ENCODE measurements at regions not wholly inside any gene's neighbourhood (a gene's known extent, or its start where the extent isn't known, plus 50 kb on each side); places are given as distances from the start of the nearest gene placed in this dataset.

DNA sequence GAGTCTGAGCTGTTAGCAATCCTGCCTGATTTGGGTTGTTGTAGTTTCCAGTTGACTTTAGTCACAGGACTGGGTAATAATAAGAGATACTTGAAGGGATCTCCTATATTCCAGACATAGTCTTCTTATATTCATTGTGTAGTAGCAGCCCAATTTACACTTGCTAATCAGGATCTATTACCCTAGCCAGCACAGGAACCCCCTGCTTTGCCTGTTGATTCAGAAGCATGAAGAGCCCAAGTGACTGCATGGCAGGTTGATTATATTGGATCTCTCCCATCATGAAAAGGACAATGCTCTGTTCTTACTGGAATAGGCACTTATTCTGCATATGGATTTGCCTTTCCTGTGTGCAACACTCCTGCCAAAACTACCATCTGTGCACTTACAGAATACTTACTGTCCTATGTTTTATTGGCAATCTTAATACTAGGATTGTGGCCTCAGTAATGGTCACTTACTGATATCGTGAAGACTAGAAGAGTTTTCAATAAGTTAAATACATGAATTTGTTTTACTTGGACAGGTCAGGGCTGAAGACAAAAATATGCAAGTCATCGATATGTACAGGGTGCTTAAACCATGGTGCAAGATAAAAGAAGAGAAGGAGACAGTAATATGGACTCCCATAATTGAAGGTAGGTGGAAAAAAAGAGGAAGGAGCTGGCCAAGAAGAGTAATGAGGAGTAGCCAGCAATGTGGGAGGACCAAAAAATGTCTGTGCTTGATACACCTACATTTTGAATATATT lies 304.1 kb downstream of the MCTP2 start:
- H3K27ac ChIP-seq (ENCODE audit: low read length), result no peak overlapping the region
- no peak overlapping the region for H3K9ac ChIP-seq (ENCODE audit: low read depth, low read length)
- no peaks in the 10 kb centered on the region for H3K27me3 ChIP-seq (ENCODE audit: insufficient read depth, low read length)
- H3K4me1 ChIP-seq (ENCODE audit: insufficient read depth, low read length), result peaks cover 11% of the 10 kb centered on the region
- no peaks in the 10 kb centered on the region for H3K36me3 ChIP-seq (ENCODE audit: insufficient read depth, low read depth, low read length)
- H3K9me3 ChIP-seq (ENCODE audit: insufficient read depth, low read depth, low read length), result no peaks in the 10 kb centered on the region
- H3K4me3 ChIP-seq (ENCODE audit: low read length), result no peak overlapping the region

DNA sequence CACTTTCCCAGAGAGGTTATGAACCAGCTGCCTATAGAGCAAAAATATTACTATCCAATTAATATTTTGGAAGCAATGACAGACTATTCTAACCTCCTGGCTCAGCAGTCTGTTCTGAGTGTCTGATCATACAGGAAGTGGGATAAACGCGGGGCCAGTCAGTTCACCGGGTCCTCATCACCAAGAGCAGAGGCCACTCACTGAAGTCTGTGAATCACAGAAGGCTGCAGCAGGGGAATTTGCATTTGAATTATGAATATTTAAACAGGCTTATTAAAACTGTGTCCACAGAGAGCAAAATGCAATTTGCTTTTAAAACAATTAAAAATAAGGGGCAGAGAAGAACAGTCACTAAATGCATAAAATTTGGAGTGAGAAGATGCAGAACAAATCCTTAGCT lies 305.2 kb downstream of the MCTP2 start:
- Histone ChIP-seq H3K9me3 (ENCODE audit: insufficient read depth, low read depth, low read length) (no peaks in the 10 kb centered on the region), H3K27ac (ENCODE audit: low read length) (no peak overlapping the region), H3K4me1 (ENCODE audit: insufficient read depth, low read length) (peaks cover 11% of the 10 kb centered on the region), H3K27me3 (ENCODE audit: insufficient read depth, low read length) (no peaks in the 10 kb centered on the region), H3K36me3 (ENCODE audit: insufficient read depth, low read depth, low read length) (no peaks in the 10 kb centered on the region), H3K4me3 (ENCODE audit: low read length) (no peak overlapping the region), H3K9ac (ENCODE audit: low read depth, low read length) (no peak overlapping the region)

DNA sequence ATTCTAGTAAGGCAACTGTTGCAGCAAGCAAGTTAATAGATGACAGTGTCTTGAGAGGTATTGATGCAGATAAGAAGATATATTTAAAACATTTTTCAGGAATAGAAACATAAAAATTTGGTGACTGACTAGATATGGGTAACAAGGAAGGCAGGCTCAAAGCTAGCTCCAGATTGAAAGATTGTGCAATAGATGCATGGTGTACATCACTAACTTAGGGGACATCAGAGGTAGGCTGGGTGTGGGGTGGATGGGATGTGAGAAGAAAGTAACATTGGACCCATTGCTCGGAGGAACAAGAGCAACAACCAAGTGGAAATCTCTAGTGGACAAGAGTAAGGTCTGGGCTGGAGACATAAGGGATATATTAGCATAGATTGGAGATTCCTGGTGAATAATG lies 306.9 kb downstream of the MCTP2 start:
- Histone ChIP-seq H3K9ac (ENCODE audit: low read depth, low read length) (no peak overlapping the region), H3K27me3 (ENCODE audit: insufficient read depth, low read length) (no peaks in the 10 kb centered on the region), H3K9me3 (ENCODE audit: insufficient read depth, low read depth, low read length) (no peaks in the 10 kb centered on the region), H3K4me3 (ENCODE audit: low read length) (no peak overlapping the region), H3K27ac (ENCODE audit: low read length) (no peak overlapping the region), H3K4me1 (ENCODE audit: insufficient read depth, low read length) (peaks cover 3% of the 10 kb centered on the region), H3K36me3 (ENCODE audit: insufficient read depth, low read depth, low read length) (no peaks in the 10 kb centered on the region)

DNA sequence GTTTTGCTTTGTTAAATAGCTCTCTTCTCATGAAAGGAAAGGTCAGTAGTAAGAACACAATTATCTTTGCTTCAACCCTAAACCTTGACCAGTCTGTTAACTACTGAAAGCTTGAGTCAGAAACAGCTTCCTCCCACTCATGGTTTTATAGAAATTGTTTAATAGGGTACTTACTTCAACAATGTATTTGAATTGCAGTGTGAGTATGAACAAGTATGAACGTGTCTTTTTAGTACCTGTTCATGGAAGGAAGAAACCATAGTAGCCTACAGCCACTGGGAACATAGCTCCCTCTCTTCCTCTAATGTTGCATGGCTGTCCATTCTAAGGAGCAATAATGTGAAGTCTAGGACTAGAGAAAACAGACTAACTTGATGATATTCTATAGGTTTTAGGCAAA lies 311.0 kb downstream of the MCTP2 start:
- no peaks in the 10 kb centered on the region for H3K27me3 ChIP-seq (ENCODE audit: insufficient read depth, low read length)
- H3K4me1 ChIP-seq (ENCODE audit: insufficient read depth, low read length), result no peaks in the 10 kb centered on the region
- H3K36me3 ChIP-seq (ENCODE audit: insufficient read depth, low read depth, low read length), result no peaks in the 10 kb centered on the region
- no peak overlapping the region for H3K9ac ChIP-seq (ENCODE audit: low read depth, low read length)
- no peak overlapping the region for H3K4me3 ChIP-seq (ENCODE audit: low read length)
- no peaks in the 10 kb centered on the region for H3K9me3 ChIP-seq (ENCODE audit: insufficient read depth, low read depth, low read length)
- H3K27ac ChIP-seq (ENCODE audit: low read length), result no peak overlapping the region

DNA sequence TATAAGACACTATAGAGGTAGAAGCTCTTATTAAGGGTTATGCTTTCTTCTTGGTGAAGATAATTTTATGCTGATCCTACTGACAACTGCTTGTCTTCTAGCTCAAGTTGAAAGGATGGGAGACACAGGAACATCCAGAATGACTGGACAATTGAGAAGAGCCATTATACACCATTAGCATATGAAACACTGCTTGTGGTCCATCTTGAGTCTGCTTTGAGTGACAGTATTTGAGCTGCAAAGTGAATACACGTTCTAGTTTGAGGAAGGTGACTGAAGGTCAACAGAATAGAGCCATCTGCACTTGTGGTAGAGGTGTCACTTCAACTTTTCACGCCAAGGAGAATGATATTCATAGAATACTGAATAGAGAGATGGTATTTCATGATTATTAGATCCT lies 315.4 kb downstream of the MCTP2 start:
- no peaks in the 10 kb centered on the region for H3K36me3 ChIP-seq (ENCODE audit: insufficient read depth, low read depth, low read length)
- H3K4me3 ChIP-seq (ENCODE audit: low read length), result no peak overlapping the region
- H3K27me3 ChIP-seq (ENCODE audit: insufficient read depth, low read length), result no peaks in the 10 kb centered on the region
- H3K27ac ChIP-seq (ENCODE audit: low read length), result no peak overlapping the region
- H3K9me3 ChIP-seq (ENCODE audit: insufficient read depth, low read depth, low read length), result no peaks in the 10 kb centered on the region
- no peak overlapping the region for H3K9ac ChIP-seq (ENCODE audit: low read depth, low read length)
- no peaks in the 10 kb centered on the region for H3K4me1 ChIP-seq (ENCODE audit: insufficient read depth, low read length)

DNA sequence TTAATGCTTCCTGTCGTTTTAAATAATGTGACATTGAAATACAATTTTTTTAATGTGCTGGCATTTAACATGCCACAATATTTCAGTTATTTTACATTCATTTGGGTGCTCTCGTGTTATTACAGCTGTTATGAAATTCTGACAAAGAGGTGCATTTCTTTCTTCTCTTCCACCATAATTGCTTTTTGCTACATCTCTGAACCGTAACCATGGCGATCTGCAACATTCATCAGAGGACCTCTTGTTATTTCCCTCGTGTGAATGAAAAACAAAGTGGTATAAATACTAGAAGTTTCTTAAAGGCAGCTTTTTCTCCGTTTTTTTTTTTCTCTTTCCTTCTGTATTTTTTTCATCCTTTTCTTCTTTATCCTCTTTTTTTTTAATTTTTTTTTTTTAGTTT lies 316.4 kb downstream of the MCTP2 start:
- no peaks in the 10 kb centered on the region for H3K36me3 ChIP-seq (ENCODE audit: insufficient read depth, low read depth, low read length)
- H3K4me1 ChIP-seq (ENCODE audit: insufficient read depth, low read length), result no peaks in the 10 kb centered on the region

DNA sequence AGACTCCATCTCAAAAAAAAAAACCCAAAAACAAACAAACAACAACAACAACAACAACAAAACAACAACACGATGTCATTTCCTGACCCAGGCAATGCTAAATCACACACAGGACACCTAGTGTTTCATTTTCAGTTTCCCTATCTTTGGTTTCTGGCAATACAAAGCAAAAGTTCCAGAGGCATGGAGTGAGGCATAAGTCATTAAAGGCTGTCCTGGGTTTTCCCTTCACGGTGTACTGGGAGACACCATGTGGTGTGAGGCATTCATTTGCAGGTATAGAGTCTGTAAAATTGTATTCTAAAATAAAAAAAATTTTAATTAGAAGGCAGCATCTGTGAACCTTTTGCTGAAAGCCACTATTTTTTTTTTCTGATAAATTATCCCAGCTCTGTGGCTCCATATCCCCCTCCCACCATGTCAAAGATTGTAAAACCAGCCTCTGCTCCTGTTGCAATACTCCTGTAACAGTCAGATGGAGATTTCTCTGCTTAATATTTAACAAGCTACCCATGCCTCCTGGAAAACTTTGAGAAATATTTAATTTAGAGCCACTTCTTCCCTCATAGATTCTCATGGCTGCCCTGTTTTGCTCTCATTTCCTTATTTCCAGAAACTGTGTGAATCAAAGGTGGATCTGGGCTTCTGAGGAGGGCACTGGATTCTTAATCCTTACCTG lies 324.6 kb downstream of the MCTP2 start:
- Histone ChIP-seq H3K27ac (ENCODE audit: low read length) (no peak overlapping the region), H3K36me3 (ENCODE audit: insufficient read depth, low read depth, low read length) (no peaks in the 10 kb centered on the region), H3K4me3 (ENCODE audit: low read length) (no peak overlapping the region), H3K9ac (ENCODE audit: low read depth, low read length) (no peak overlapping the region), H3K4me1 (ENCODE audit: insufficient read depth, low read length) (no peaks in the 10 kb centered on the region), H3K9me3 (ENCODE audit: insufficient read depth, low read depth, low read length) (no peaks in the 10 kb centered on the region), H3K27me3 (ENCODE audit: insufficient read depth, low read length) (no peaks in the 10 kb centered on the region)

More for the DNA sequence above, 316.4 kb downstream of the MCTP2 start:
- no peak overlapping the region for H3K27ac ChIP-seq (ENCODE audit: low read length)
- H3K9ac ChIP-seq (ENCODE audit: low read depth, low read length), result no peak overlapping the region
- no peaks in the 10 kb centered on the region for H3K27me3 ChIP-seq (ENCODE audit: insufficient read depth, low read length)
- H3K4me3 ChIP-seq (ENCODE audit: low read length), result no peak overlapping the region
- no peaks in the 10 kb centered on the region for H3K9me3 ChIP-seq (ENCODE audit: insufficient read depth, low read depth, low read length)

DNA sequence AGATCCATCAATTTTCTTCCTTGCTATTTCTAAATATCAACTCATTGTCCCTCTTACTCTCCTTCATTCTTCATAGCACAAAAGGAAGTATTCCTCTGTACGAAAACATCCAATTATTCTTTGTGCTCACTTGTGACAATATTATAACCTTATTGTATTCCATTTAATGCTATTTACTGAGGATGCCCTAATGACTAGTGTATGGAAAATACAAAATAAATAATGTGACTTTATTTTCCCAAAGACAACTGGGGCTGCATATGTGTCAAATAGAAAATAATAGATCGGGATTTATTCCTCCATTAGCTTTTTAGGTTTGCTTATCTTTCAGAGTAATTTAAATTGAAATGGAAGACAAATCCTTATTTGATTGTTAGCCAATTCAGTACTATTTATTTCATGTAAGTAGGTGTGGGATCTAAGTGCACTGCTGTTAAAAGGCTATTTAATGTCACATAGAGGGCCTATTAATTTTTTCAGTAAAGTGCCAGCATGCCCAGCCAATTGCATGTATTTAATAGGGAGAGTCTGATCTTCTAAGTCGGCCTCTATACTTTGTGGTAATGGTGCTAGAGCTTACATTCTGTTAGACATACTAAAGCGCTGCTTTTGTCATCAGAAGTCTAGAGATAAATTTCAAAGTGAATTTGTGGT lies 329.8 kb downstream of the MCTP2 start:
- peaks cover 5% of the 10 kb centered on the region; the same call in 1 of the 2 replicates for H3K9me3 ChIP-seq (ENCODE audit: insufficient read depth, low read depth, low read length)
- H3K9ac ChIP-seq (ENCODE audit: low read depth, low read length), result no peak overlapping the region
- no peaks in the 10 kb centered on the region for H3K27me3 ChIP-seq (ENCODE audit: insufficient read depth, low read length)
- H3K27ac ChIP-seq (ENCODE audit: low read length), result no peak overlapping the region
- no peaks in the 10 kb centered on the region for H3K4me1 ChIP-seq (ENCODE audit: insufficient read depth, low read length)
- no peak overlapping the region for H3K4me3 ChIP-seq (ENCODE audit: low read length)
- no peaks in the 10 kb centered on the region for H3K36me3 ChIP-seq (ENCODE audit: insufficient read depth, low read depth, low read length)

DNA sequence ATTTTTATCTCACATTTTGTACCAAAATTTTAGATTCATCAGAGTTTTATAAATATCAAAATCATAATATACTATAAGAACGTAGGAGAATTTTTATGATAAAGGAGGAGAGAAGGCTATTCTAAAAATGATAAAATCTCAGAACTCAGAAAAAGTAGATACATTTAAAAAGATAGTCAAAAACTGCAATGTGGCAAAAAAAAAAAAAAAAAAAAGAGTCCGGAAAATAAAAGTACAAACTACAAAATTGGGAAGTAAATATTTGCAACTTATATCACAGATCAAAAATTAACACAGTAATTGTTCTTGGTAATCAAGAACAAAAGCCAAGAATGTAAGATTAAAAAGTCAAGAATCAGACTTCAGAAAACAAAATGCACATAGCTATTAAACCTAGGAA lies 332.1 kb downstream of the MCTP2 start:
- Histone ChIP-seq H3K9me3 (ENCODE audit: insufficient read depth, low read depth, low read length) (peaks cover 5% of the 10 kb centered on the region; the same call in 1 of the 2 replicates), H3K4me1 (ENCODE audit: insufficient read depth, low read length) (no peaks in the 10 kb centered on the region), H3K27ac (ENCODE audit: low read length) (no peak overlapping the region), H3K36me3 (ENCODE audit: insufficient read depth, low read depth, low read length) (no peaks in the 10 kb centered on the region), H3K9ac (ENCODE audit: low read depth, low read length) (no peak overlapping the region), H3K27me3 (ENCODE audit: insufficient read depth, low read length) (no peaks in the 10 kb centered on the region), H3K4me3 (ENCODE audit: low read length) (no peak overlapping the region)

DNA sequence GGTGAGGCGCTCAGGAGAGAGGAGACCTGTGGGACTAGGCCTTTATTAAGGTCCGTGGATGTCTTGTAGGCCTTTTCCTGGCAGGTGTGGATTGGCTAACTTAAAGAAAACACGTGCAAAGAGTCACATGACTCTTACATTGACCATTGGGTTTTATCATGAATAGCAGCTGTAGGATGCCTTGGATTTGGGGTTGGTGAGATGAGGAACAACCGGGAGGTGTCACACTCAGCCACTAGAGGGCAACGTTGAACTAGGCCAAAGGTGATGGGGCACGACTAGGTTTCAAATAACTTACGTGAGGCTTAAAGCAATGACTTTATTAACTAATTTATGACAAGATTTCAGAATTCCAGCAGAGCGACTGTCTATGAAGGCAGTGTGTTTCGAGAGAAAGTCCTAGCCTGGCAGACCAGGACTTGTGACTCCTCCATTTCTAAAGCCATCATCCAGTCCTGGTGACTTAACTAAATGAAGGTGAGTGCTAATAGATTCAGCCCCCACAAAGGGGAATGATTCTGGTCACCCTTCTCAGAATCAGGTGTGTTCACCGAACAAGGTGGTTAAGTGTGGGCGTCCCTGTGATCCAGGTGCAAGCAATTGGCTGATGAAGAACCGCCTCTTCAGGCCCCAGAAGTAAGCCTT lies 345.6 kb downstream of the MCTP2 start:
- H3K36me3 ChIP-seq (ENCODE audit: insufficient read depth, low read depth, low read length), result no peaks in the 10 kb centered on the region
- H3K9me3 ChIP-seq (ENCODE audit: insufficient read depth, low read depth, low read length), result no peaks in the 10 kb centered on the region
- H3K27ac ChIP-seq (ENCODE audit: low read length), result no peak overlapping the region
- no peaks in the 10 kb centered on the region for H3K27me3 ChIP-seq (ENCODE audit: insufficient read depth, low read length)
- H3K9ac ChIP-seq (ENCODE audit: low read depth, low read length), result no peak overlapping the region
- no peaks in the 10 kb centered on the region for H3K4me1 ChIP-seq (ENCODE audit: insufficient read depth, low read length)
- no peak overlapping the region for H3K4me3 ChIP-seq (ENCODE audit: low read length)

DNA sequence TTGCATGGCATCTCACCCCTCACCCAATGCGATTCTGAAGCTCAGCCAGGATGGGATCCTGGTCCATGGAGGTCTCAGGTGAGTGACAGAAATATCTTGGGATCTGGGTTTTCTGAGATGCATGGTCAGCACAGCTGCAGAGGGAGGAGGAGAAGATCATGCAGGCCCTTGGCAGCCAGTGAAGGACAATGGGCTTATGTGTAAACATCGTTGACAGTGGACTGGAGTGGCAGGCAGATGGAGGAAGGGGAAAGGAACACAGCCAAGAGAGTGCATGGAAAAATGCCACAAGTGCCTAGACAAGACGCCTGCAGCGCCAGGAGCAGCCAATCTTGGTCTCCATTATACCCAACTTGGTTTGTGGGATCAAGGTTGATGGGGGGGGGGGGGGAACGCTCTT lies 347.9 kb downstream of the MCTP2 start:
- no peaks in the 10 kb centered on the region for H3K27me3 ChIP-seq (ENCODE audit: insufficient read depth, low read length)
- no peak overlapping the region for H3K9ac ChIP-seq (ENCODE audit: low read depth, low read length)
- peaks cover 2% of the 10 kb centered on the region; the same call in 1 of the 2 replicates for H3K4me1 ChIP-seq (ENCODE audit: insufficient read depth, low read length)
- H3K36me3 ChIP-seq (ENCODE audit: insufficient read depth, low read depth, low read length), result no peaks in the 10 kb centered on the region
- H3K27ac ChIP-seq (ENCODE audit: low read length), result no peak overlapping the region
- no peak overlapping the region for H3K4me3 ChIP-seq (ENCODE audit: low read length)
- no peaks in the 10 kb centered on the region for H3K9me3 ChIP-seq (ENCODE audit: insufficient read depth, low read depth, low read length)

Data from iPS-20b (cell line).